OCI-LY1 (cell line): ENCODE measurements at regions not wholly inside any gene's neighbourhood (a gene's known extent, or its start where the extent isn't known, plus 50 kb on each side); places are given as distances from the start of the nearest gene placed in this dataset.

Experiments used
- H2AFZ ChIP-seq: fragments of 200-600 bp; sonication (generic), shearing (Covaris generic); 2 replicates; pipeline ENCODE4 v1.6.0; 2014; ENCODE audit warnings: antibody characterized with exemption, mild to moderate bottlenecking, low read length
- H3F3A ChIP-seq: fragments of 200-600 bp; sonication (generic), shearing (Covaris generic); 2 replicates; pipeline ENCODE4 v1.6.0; 2014; ENCODE audit warnings: mild to moderate bottlenecking, antibody characterized with exemption, low read length, moderate library complexity; ENCODE audit not compliant: insufficient read depth
- H3K27ac ChIP-seq: fragments of 200-600 bp; sonication (generic); 2 replicates; pipeline ENCODE4 v1.5.1; 2014; ENCODE audit warnings: low read length, mixed run types, mild to moderate bottlenecking, low read depth; ENCODE audit not compliant: poor library complexity, severe bottlenecking
- H3K27me3 ChIP-seq: fragments of 200-600 bp; sonication (generic); 2 replicates; pipeline ENCODE4 v1.6.0; 2014; ENCODE audit warnings: antibody characterized with exemption, mild to moderate bottlenecking, low read length, moderate library complexity; ENCODE audit not compliant: insufficient read depth
- H3K36me3 ChIP-seq: fragments of 200-600 bp; sonication (generic); 2 replicates; pipeline ENCODE4 v1.6.1; 2014; ENCODE audit warnings: mild to moderate bottlenecking, antibody characterized with exemption, low read length, moderate library complexity, mixed read lengths; ENCODE audit not compliant: insufficient read depth
- H3K4me1 ChIP-seq: fragments of 200-600 bp; sonication (generic); 2 replicates; pipeline ENCODE4 v1.5.1; 2014; ENCODE audit warnings: mild to moderate bottlenecking, low read length, moderate library complexity; ENCODE audit not compliant: insufficient read depth, severe bottlenecking
- H3K4me2 ChIP-seq: fragments of 200-600 bp; sonication (generic), shearing (Covaris generic); 2 replicates; pipeline ENCODE4 v1.6.1; 2014; ENCODE audit warnings: low read length
- H3K4me3 ChIP-seq: fragments of 200-600 bp; sonication (generic); 2 replicates; pipeline ENCODE4 v1.5.1; 2014; ENCODE audit warnings: low read length, low read depth, mild to moderate bottlenecking, mixed read lengths; ENCODE audit not compliant: poor library complexity, severe bottlenecking
- H3K79me2 ChIP-seq: fragments of 200-600 bp; shearing (Covaris generic); 2 replicates; pipeline ENCODE4 v1.6.1; 2016; ENCODE audit warnings: mixed run types, low read length, mixed read lengths; ENCODE audit not compliant: insufficient read depth
- H3K9ac ChIP-seq: fragments of 200-600 bp; sonication (generic), shearing (Covaris generic); 2 replicates; pipeline ENCODE4 v1.6.1; 2014; ENCODE audit warnings: mild to moderate bottlenecking, low read length, mixed read lengths
- H3K9me2 ChIP-seq: fragments of 200-600 bp; sonication (generic), shearing (Covaris generic); 2 replicates; pipeline ENCODE4 v1.6.1; 2014; ENCODE audit warnings: low read depth, mild to moderate bottlenecking, low read length, mixed read lengths
- H3K9me3 ChIP-seq: fragments of 200-600 bp; shearing (Covaris generic); 2 replicates; pipeline ENCODE4 v1.6.1; 2014; ENCODE audit warnings: low read length, mixed read lengths
- H4K20me1 ChIP-seq: fragments of 200-600 bp; sonication (generic), shearing (Covaris generic); 2 replicates; pipeline ENCODE4 v1.6.0; 2016; ENCODE audit warnings: mild to moderate bottlenecking, low read length; ENCODE audit not compliant: insufficient read depth
- CTCF ChIP-seq: fragments of 200-600 bp; sonication (generic), shearing (Covaris generic); IDR thresholded peaks from 2 replicates; pipeline ENCODE4 v1.5.1; 2017; ENCODE audit warnings: mild to moderate bottlenecking, antibody characterized with exemption, low read length, moderate library complexity, mixed read lengths
- EZH2 ChIP-seq: fragments of 200-600 bp; sonication (generic), shearing (Covaris generic); IDR thresholded peaks from 2 replicates; pipeline ENCODE4 v1.8.0; 2017; ENCODE audit warnings: borderline replicate concordance, mixed run types, mild to moderate bottlenecking, antibody characterized with exemption, low read length, moderate library complexity, mixed read lengths

GRCh38 chr7:118615681-118616080 is 391.2 kb downstream of the ANKRD7 start:
- Histone ChIP-seq H4K20me1 (no peaks in the 10 kb centered on the region), H3K36me3 (no peaks in the 10 kb centered on the region), H3K4me3 (no peak overlapping the region), H3K4me1 (no peaks in the 10 kb centered on the region), H3F3A (no peaks in the 10 kb centered on the region), H3K4me2 (no peak overlapping the region), H2AFZ (no peak overlapping the region), H3K27me3 (no peaks in the 10 kb centered on the region), H3K9me3 (no peaks in the 10 kb centered on the region), H3K27ac (no peak overlapping the region), H3K9ac (no peak overlapping the region), H3K9me2 (no peaks in the 10 kb centered on the region), H3K79me2 (no peaks in the 10 kb centered on the region)
- TF ChIP-seq CTCF (no peak), EZH2 (no peak)

GRCh38 chr7:118621810-118622360 is 397.4 kb downstream of the ANKRD7 start:
- Histone ChIP-seq H3K9me3 (peaks cover 3% of the 10 kb centered on the region), H2AFZ (no peak overlapping the region), H3K27ac (no peak overlapping the region), H3K4me2 (no peak overlapping the region), H3F3A (no peaks in the 10 kb centered on the region), H3K9me2 (no peaks in the 10 kb centered on the region), H3K4me1 (no peaks in the 10 kb centered on the region), H3K9ac (no peak overlapping the region), H3K27me3 (no peaks in the 10 kb centered on the region), H3K4me3 (no peak overlapping the region), H3K79me2 (no peaks in the 10 kb centered on the region), H4K20me1 (no peaks in the 10 kb centered on the region), H3K36me3 (no peaks in the 10 kb centered on the region)
- no peak for TF ChIP-seq CTCF
- TF ChIP-seq EZH2, result no peak

- Histone ChIP-seq H3K9me3 (peaks cover 7% of the 10 kb centered on the region), H3F3A (no peaks in the 10 kb centered on the region), H3K27me3 (no peaks in the 10 kb centered on the region), H2AFZ (no peak overlapping the region), H3K4me3 (no peak overlapping the region), H3K4me2 (no peak overlapping the region), H4K20me1 (no peaks in the 10 kb centered on the region), H3K36me3 (no peaks in the 10 kb centered on the region), H3K4me1 (no peaks in the 10 kb centered on the region), H3K79me2 (no peaks in the 10 kb centered on the region), H3K9me2 (0 out of 2 replicates have a peak, but pooled peaks cover 3% of the 10 kb centered on the region), H3K9ac (no peak overlapping the region), H3K27ac (no peak overlapping the region)
- TF ChIP-seq EZH2, result no peak
- TF ChIP-seq CTCF, result no peak
These were observed 402.2 kb downstream of the ANKRD7 start for GRCh38 chr7:118626739-118627138.
